GM23338 (cell line): ENCODE measurements at regions not wholly inside any gene's neighbourhood (a gene's known extent, or its start where the extent isn't known, plus 50 kb on each side); places are given as distances from the start of the nearest gene placed in this dataset.

Experiments used
- ATAC-seq: fragments of 200-7000 bp; cut with Tn5 transposase; 3 replicates; pipeline ENCODE4 v1.9.1; 2020
- DNase-seq: peaks from one replicate; pipeline ENCODE4 v3.0.0-alpha.2; 2015; ENCODE audit warnings: low spot score
- H2AFZ ChIP-seq: fragments of 200-600 bp; sonication (generic); 2 replicates; pipeline ENCODE4 v1.8.0; 2016; ENCODE audit warnings: antibody characterized with exemption, mild to moderate bottlenecking, moderate library complexity
- H3F3A ChIP-seq: fragments of 200-600 bp; sonication (generic); replicated peaks from 2 replicates; pipeline ENCODE4 v1.8.0; 2017; ENCODE audit warnings: antibody characterized with exemption, mixed run types, low read depth
- H3K27ac ChIP-seq: fragments of 200-600 bp; sonication (generic); 2 replicates; pipeline ENCODE4 v1.6.1; 2016; ENCODE audit warnings: low read depth
- H3K27me3 ChIP-seq: fragments of 200-600 bp; sonication (generic); 2 replicates; pipeline ENCODE4 v1.8.0; 2016; ENCODE audit warnings: mild to moderate bottlenecking, mixed run types, moderate library complexity; ENCODE audit not compliant: insufficient read depth
- H3K36me3 ChIP-seq: fragments of 200-600 bp; sonication (generic); 2 replicates; pipeline ENCODE4 v1.8.0; 2016; ENCODE audit warnings: mild to moderate bottlenecking; ENCODE audit not compliant: insufficient read depth
- H3K4me1 ChIP-seq: fragments of 200-600 bp; sonication (generic); 2 replicates; pipeline ENCODE4 v1.8.0; 2016; ENCODE audit warnings: mild to moderate bottlenecking, moderate library complexity; ENCODE audit not compliant: insufficient read depth
- H3K4me2 ChIP-seq: fragments of 200-600 bp; sonication (generic); 2 replicates; pipeline ENCODE4 v1.7.1; 2017; ENCODE audit warnings: mixed run types
- H3K4me3 ChIP-seq: fragments of 200-600 bp; sonication (generic); 2 replicates; pipeline ENCODE4 v1.6.1; 2016; ENCODE audit warnings: mixed run types
- H3K79me2 ChIP-seq: fragments of 200-600 bp; sonication (generic); replicated peaks from 2 replicates; pipeline ENCODE4 v1.8.0; 2017; ENCODE audit warnings: mild to moderate bottlenecking; ENCODE audit not compliant: insufficient read depth
- H3K9me2 ChIP-seq: fragments of 200-600 bp; sonication (generic); 2 replicates; pipeline ENCODE4 v1.8.0; 2017; ENCODE audit not compliant: insufficient read depth
- H4K20me1 ChIP-seq: fragments of 200-600 bp; sonication (generic); replicated peaks from 2 replicates; pipeline ENCODE4 v1.8.0; 2017; ENCODE audit warnings: mild to moderate bottlenecking; ENCODE audit not compliant: insufficient read depth
- H3K27ac Mint-ChIP-seq: 2 replicates; pipeline ENCODE4 v1.8.0; 2020; ENCODE audit warnings: inconsistent platforms, mild to moderate bottlenecking, moderate library complexity, mixed read lengths
- H3K27me3 Mint-ChIP-seq: 3 replicates; pipeline ENCODE4 v1.8.0; 2022; ENCODE audit warnings: low read depth, mild to moderate bottlenecking, moderate library complexity, mixed read lengths, inconsistent platforms; ENCODE audit not compliant: insufficient read depth, poor library complexity
- H3K36me3 Mint-ChIP-seq: 3 replicates; pipeline ENCODE4 v1.8.0; 2021; ENCODE audit warnings: low read depth, mild to moderate bottlenecking, inconsistent platforms, moderate library complexity, mixed read lengths
- H3K4me1 Mint-ChIP-seq: 3 replicates; pipeline ENCODE4 v1.8.0; 2020; ENCODE audit warnings: mild to moderate bottlenecking, inconsistent platforms, mixed read lengths
- H3K4me3 Mint-ChIP-seq: 3 replicates; pipeline ENCODE4 v1.8.0; 2021; ENCODE audit warnings: moderate library complexity, mild to moderate bottlenecking, inconsistent platforms, mixed read lengths
- H3K9me3 Mint-ChIP-seq: 3 replicates; pipeline ENCODE4 v1.8.0; 2020; ENCODE audit warnings: moderate library complexity, mild to moderate bottlenecking, inconsistent platforms, mixed read lengths
- CREB1 ChIP-seq: fragments of 250-450 bp; sonication (Bioruptor Pico); IDR thresholded peaks from 2 replicates; pipeline ENCODE4 v1.5.0; 2020; ENCODE audit warnings: low read depth, mild to moderate bottlenecking, moderate library complexity
- EZH2 ChIP-seq: fragments of 200-600 bp; sonication (generic); IDR thresholded peaks from one replicate; pipeline ENCODE4 v1.8.0; 2017; ENCODE audit warnings: antibody characterized with exemption, mild to moderate bottlenecking, low read depth; ENCODE audit not compliant: unreplicated experiment
- EZH2phosphoT487 ChIP-seq: fragments of 200-600 bp; sonication (generic); IDR thresholded peaks from one replicate; pipeline ENCODE4 v1.8.1; 2018; ENCODE audit warnings: antibody characterized with exemption; ENCODE audit not compliant: unreplicated experiment
- JUNB ChIP-seq: IDR thresholded peaks from one replicate; pipeline ENCODE4 v1.6.1; 2016; ENCODE audit warnings: antibody characterized with exemption; ENCODE audit not compliant: unreplicated experiment
- NANOG ChIP-seq: IDR thresholded peaks from 2 replicates; pipeline ENCODE4 v1.6.1; 2016; ENCODE audit warnings: antibody characterized with exemption, borderline replicate concordance
- POLR2AphosphoS5 ChIP-seq: IDR thresholded peaks from 2 replicates; pipeline ENCODE4 v1.6.1; 2016; ENCODE audit warnings: antibody characterized with exemption, low read depth
- STAT1 ChIP-seq: IDR thresholded peaks from one replicate; pipeline ENCODE4 v1.6.1; 2016; ENCODE audit warnings: antibody characterized with exemption; ENCODE audit not compliant: unreplicated experiment
- ZNF114 ChIP-seq: fragments of 250-450 bp; sonication (Bioruptor Pico); IDR thresholded peaks from 2 replicates; pipeline ENCODE4 v1.5.0; 2020; ENCODE audit warnings: mild to moderate bottlenecking, moderate library complexity
- ZNF331 ChIP-seq: fragments of 250-450 bp; sonication (Bioruptor Pico); IDR thresholded peaks from 2 replicates; pipeline ENCODE4 v1.5.0; 2020; ENCODE audit warnings: low read depth, mild to moderate bottlenecking, moderate library complexity
- TF ChIP-seq, protein P1 (sequence below): IDR thresholded peaks from one replicate; pipeline ENCODE4 v1.6.1; 2018; ENCODE audit warnings: antibody characterized with exemption; ENCODE audit not compliant: unreplicated experiment
- TF ChIP-seq, protein P2 (sequence below): IDR thresholded peaks from 2 replicates; pipeline ENCODE4 v1.6.1; 2016; ENCODE audit warnings: antibody characterized with exemption
- TF ChIP-seq, protein P3 (sequence below): fragments of 250-450 bp; sonication (Bioruptor Pico); IDR thresholded peaks from 2 replicates; pipeline ENCODE4 v1.5.0; 2020; ENCODE audit warnings: mild to moderate bottlenecking, moderate library complexity

DNA sequence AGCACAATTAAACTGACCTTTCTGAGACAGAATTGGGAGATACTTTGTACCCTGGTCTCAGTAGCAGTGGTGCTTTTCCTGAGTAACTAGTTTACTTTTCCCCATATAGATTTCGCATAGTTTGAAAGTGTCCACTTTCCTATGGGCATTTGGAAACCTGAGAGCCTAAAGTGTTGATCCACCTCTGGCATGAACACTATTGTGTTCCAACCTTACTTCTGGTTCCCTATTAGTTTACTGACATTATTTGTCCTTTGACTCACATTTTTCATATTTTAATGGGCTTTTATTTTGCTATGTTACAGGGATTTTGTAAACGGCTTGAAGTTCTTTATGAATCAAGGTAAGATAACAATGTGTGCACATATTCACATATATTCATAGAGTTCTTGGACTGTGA, 103.7 kb downstream of the CBLL2 start (continued):
- TF ChIP-seq, protein P1, sequence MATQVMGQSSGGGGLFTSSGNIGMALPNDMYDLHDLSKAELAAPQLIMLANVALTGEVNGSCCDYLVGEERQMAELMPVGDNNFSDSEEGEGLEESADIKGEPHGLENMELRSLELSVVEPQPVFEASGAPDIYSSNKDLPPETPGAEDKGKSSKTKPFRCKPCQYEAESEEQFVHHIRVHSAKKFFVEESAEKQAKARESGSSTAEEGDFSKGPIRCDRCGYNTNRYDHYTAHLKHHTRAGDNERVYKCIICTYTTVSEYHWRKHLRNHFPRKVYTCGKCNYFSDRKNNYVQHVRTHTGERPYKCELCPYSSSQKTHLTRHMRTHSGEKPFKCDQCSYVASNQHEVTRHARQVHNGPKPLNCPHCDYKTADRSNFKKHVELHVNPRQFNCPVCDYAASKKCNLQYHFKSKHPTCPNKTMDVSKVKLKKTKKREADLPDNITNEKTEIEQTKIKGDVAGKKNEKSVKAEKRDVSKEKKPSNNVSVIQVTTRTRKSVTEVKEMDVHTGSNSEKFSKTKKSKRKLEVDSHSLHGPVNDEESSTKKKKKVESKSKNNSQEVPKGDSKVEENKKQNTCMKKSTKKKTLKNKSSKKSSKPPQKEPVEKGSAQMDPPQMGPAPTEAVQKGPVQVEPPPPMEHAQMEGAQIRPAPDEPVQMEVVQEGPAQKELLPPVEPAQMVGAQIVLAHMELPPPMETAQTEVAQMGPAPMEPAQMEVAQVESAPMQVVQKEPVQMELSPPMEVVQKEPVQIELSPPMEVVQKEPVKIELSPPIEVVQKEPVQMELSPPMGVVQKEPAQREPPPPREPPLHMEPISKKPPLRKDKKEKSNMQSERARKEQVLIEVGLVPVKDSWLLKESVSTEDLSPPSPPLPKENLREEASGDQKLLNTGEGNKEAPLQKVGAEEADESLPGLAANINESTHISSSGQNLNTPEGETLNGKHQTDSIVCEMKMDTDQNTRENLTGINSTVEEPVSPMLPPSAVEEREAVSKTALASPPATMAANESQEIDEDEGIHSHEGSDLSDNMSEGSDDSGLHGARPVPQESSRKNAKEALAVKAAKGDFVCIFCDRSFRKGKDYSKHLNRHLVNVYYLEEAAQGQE = no peak
- no peak for TF ChIP-seq CREB1 (CRISPR knock-in tag)

DNA sequence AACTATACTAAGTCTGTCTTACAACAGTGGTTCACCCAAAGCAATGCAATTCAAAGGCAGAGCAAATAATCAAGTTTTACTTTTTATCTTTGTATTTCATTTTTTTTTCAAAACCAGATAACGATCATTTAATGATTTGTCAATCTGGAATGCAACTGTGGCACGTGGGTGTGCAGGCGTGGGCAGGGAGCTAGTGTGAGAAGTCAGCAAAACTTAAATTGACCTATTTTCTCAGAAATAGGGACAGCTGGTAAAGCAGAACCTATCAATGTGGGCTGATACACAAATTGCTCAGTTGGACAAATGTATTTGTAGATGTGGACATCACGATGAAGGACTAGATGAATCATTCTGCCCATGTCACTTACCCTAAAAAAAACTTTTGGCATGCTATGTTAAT, 105.6 kb downstream of the CBLL2 start:
- H3K4me3 Mint-ChIP-seq = no peak overlapping the region

More for the DNA sequence above, 105.6 kb downstream of the CBLL2 start:
- ATAC-seq (no peak), DNase-seq (no peak)
- Mint-ChIP-seq H3K9me3 (no peaks in the 10 kb centered on the region), H3K4me1 (no peaks in the 10 kb centered on the region), H3K27ac (no peak overlapping the region), H3K27me3 (no peaks in the 10 kb centered on the region), H3K36me3 (no peaks in the 10 kb centered on the region)
- Histone ChIP-seq H3K4me2 (no peak overlapping the region), H3K27ac (no peak overlapping the region), H3K79me2 (no peaks in the 10 kb centered on the region), H2AFZ (no peak overlapping the region), H3K9me2 (no peaks in the 10 kb centered on the region), H4K20me1 (no peaks in the 10 kb centered on the region), H3F3A (no peaks in the 10 kb centered on the region), H3K4me1 (no peaks in the 10 kb centered on the region), H3K27me3 (no peaks in the 10 kb centered on the region), H3K4me3 (no peak overlapping the region), H3K36me3 (no peaks in the 10 kb centered on the region)
- TF ChIP-seq EZH2phosphoT487 = no peak
- no peak for TF ChIP-seq NANOG
- TF ChIP-seq CREB1 (CRISPR knock-in tag) = no peak
- no peak for TF ChIP-seq JUNB
- no peak for TF ChIP-seq POLR2AphosphoS5
- no peak for TF ChIP-seq ZNF331 (CRISPR knock-in tag)
- TF ChIP-seq EZH2 = no peak
- TF ChIP-seq, protein P2, sequence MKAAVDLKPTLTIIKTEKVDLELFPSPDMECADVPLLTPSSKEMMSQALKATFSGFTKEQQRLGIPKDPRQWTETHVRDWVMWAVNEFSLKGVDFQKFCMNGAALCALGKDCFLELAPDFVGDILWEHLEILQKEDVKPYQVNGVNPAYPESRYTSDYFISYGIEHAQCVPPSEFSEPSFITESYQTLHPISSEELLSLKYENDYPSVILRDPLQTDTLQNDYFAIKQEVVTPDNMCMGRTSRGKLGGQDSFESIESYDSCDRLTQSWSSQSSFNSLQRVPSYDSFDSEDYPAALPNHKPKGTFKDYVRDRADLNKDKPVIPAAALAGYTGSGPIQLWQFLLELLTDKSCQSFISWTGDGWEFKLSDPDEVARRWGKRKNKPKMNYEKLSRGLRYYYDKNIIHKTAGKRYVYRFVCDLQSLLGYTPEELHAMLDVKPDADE = no peak
- TF ChIP-seq ZNF114 (CRISPR knock-in tag) = no peak
- TF ChIP-seq, protein P1 = no peak
- TF ChIP-seq, protein P3, sequence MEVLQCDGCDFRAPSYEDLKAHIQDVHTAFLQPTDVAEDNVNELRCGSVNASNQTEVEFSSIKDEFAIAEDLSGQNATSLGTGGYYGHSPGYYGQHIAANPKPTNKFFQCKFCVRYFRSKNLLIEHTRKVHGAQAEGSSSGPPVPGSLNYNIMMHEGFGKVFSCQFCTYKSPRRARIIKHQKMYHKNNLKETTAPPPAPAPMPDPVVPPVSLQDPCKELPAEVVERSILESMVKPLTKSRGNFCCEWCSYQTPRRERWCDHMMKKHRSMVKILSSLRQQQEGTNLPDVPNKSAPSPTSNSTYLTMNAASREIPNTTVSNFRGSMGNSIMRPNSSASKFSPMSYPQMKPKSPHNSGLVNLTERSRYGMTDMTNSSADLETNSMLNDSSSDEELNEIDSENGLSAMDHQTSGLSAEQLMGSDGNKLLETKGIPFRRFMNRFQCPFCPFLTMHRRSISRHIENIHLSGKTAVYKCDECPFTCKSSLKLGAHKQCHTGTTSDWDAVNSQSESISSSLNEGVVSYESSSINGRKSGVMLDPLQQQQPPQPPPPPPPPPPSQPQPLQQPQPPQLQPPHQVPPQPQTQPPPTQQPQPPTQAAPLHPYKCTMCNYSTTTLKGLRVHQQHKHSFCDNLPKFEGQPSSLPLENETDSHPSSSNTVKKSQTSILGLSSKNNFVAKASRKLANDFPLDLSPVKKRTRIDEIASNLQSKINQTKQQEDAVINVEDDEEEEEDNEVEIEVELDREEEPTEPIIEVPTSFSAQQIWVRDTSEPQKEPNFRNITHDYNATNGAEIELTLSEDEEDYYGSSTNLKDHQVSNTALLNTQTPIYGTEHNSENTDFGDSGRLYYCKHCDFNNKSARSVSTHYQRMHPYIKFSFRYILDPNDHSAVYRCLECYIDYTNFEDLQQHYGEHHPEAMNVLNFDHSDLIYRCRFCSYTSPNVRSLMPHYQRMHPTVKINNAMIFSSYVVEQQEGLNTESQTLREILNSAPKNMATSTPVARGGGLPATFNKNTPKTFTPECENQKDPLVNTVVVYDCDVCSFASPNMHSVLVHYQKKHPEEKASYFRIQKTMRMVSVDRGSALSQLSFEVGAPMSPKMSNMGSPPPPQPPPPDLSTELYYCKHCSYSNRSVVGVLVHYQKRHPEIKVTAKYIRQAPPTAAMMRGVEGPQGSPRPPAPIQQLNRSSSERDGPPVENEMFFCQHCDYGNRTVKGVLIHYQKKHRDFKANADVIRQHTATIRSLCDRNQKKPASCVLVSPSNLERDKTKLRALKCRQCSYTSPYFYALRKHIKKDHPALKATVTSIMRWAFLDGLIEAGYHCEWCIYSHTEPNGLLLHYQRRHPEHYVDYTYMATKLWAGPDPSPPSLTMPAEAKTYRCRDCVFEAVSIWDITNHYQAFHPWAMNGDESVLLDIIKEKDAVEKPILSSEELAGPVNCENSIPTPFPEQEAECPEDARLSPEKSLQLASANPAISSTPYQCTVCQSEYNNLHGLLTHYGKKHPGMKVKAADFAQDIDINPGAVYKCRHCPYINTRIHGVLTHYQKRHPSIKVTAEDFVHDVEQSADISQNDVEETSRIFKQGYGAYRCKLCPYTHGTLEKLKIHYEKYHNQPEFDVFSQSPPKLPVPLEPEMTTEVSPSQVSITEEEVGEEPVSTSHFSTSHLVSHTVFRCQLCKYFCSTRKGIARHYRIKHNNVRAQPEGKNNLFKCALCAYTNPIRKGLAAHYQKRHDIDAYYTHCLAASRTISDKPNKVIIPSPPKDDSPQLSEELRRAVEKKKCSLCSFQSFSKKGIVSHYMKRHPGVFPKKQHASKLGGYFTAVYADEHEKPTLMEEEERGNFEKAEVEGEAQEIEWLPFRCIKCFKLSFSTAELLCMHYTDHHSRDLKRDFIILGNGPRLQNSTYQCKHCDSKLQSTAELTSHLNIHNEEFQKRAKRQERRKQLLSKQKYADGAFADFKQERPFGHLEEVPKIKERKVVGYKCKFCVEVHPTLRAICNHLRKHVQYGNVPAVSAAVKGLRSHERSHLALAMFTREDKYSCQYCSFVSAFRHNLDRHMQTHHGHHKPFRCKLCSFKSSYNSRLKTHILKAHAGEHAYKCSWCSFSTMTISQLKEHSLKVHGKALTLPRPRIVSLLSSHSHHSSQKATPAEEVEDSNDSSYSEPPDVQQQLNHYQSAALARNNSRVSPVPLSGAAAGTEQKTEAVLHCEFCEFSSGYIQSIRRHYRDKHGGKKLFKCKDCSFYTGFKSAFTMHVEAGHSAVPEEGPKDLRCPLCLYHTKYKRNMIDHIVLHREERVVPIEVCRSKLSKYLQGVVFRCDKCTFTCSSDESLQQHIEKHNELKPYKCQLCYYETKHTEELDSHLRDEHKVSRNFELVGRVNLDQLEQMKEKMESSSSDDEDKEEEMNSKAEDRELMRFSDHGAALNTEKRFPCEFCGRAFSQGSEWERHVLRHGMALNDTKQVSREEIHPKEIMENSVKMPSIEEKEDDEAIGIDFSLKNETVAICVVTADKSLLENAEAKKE (CRISPR knock-in tag) = no peak
- TF ChIP-seq STAT1 = no peak
